ENCODE measurements at regions not wholly inside any gene's neighbourhood (a gene's known extent, or its start where the extent isn't known, plus 50 kb on each side); places are given as distances from the start of the nearest gene placed in this dataset.

GRCh38 chr5:135141303-135142268 is 107.6 kb upstream of the PITX1 start:
- peak overlapping the region; percentile 50 for H3K27ac ChIP-seq
- 87% methylated on average over 13 of the region's 13 CpGs for WGBS
- no peak overlapping the region for H3K4me3 ChIP-seq
- H3K9me3 ChIP-seq: no peaks in the 10 kb centered on the region
- H3K27me3 ChIP-seq: no peaks in the 10 kb centered on the region
- peak in 1 of 2 donors; percentile 47 for DNase-seq (ENCODE audit: low spot score in 2 of 2)
- H3K36me3 ChIP-seq: no peaks in the 10 kb centered on the region
- peaks cover 12% of the 10 kb centered on the region for H3K4me1 ChIP-seq
- TF ChIP-seq EP300 (IDR thresholded peaks at IDR 0.05): no peak
- no peak for TF ChIP-seq POLR2AphosphoS5 (IDR thresholded peaks at IDR 0.05)
- no peak for TF ChIP-seq POLR2A (IDR thresholded peaks at IDR 0.05)
- TF ChIP-seq, protein P1, sequence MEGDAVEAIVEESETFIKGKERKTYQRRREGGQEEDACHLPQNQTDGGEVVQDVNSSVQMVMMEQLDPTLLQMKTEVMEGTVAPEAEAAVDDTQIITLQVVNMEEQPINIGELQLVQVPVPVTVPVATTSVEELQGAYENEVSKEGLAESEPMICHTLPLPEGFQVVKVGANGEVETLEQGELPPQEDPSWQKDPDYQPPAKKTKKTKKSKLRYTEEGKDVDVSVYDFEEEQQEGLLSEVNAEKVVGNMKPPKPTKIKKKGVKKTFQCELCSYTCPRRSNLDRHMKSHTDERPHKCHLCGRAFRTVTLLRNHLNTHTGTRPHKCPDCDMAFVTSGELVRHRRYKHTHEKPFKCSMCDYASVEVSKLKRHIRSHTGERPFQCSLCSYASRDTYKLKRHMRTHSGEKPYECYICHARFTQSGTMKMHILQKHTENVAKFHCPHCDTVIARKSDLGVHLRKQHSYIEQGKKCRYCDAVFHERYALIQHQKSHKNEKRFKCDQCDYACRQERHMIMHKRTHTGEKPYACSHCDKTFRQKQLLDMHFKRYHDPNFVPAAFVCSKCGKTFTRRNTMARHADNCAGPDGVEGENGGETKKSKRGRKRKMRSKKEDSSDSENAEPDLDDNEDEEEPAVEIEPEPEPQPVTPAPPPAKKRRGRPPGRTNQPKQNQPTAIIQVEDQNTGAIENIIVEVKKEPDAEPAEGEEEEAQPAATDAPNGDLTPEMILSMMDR (IDR thresholded peaks at IDR 0.05): no peak

DNA sequence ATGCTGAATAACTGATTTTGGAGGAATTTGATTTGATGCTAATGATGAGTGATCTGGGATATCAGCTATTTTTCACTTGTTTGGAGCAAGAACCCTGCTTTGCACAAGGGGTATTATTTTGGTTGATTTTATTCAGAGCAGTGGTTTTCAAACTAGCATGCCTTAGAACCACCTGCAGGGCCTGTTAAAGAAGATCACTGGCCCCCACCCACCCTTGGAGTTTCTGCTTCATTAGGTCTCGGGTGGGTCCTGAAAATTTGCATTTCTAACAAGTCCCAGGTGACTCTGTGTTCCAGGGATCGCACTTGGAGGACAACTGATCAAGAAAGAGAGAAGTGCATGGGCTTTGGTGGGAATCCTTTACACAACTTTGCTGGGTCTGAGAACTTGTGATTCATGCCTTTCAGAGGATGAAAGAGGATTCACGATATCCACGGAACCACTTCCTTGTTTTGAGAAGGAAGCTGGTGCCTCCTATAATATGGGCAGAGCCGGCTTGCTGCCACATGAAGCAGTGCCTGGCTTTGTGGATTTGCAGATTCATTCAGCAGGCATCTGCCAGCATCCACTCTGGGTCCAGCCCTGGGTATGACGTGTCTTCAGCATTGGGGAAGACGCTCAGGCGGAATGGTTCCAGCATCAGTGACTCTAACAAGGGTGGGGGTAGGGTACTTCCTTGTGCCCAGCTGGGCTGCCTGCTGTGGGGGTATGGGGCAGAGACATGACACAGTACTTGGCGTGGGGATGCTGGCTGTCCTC is 106.6 kb upstream of the PITX1 start:
- peaks cover 21% of the 10 kb centered on the region for H3K4me1 ChIP-seq
- TF ChIP-seq POLR2A (IDR thresholded peaks at IDR 0.05): no peak
- TF ChIP-seq POLR2AphosphoS5 (IDR thresholded peaks at IDR 0.05): no peak
- TF ChIP-seq EP300 (IDR thresholded peaks at IDR 0.05): no peak
- TF ChIP-seq, protein P1 (IDR thresholded peaks at IDR 0.05): no peak
- H3K27ac ChIP-seq: peak overlapping the region; percentile 50
- H3K4me3 ChIP-seq: no peak overlapping the region
- DNase-seq (ENCODE audit: low spot score in 2 of 2): peak in 1 of 2 donors; percentile 79
- H3K27me3 ChIP-seq: no peaks in the 10 kb centered on the region
- no peaks in the 10 kb centered on the region for H3K9me3 ChIP-seq
- WGBS: 55% methylated on average over 8 of the region's 9 CpGs
- no peaks in the 10 kb centered on the region for H3K36me3 ChIP-seq

GRCh38 chr5:135139381-135140134 is 105.5 kb upstream of the PITX1 start:
- H3K4me3 ChIP-seq: no peak overlapping the region
- H3K9me3 ChIP-seq: no peaks in the 10 kb centered on the region
- WGBS: 70% methylated on average over 12 of the region's 12 CpGs
- no peaks in the 10 kb centered on the region for H3K36me3 ChIP-seq
- DNase-seq (ENCODE audit: low spot score in 2 of 2): peak in 1 of 2 donors; percentile 50
- peaks cover 30% of the 10 kb centered on the region for H3K4me1 ChIP-seq
- no peak overlapping the region for H3K27ac ChIP-seq
- TF ChIP-seq POLR2A (IDR thresholded peaks at IDR 0.05): no peak
- TF ChIP-seq POLR2AphosphoS5 (IDR thresholded peaks at IDR 0.05): no peak
- TF ChIP-seq, protein P1 (IDR thresholded peaks at IDR 0.05): no peak
- TF ChIP-seq EP300 (IDR thresholded peaks at IDR 0.05): no peak
- H3K27me3 ChIP-seq: no peaks in the 10 kb centered on the region

DNA sequence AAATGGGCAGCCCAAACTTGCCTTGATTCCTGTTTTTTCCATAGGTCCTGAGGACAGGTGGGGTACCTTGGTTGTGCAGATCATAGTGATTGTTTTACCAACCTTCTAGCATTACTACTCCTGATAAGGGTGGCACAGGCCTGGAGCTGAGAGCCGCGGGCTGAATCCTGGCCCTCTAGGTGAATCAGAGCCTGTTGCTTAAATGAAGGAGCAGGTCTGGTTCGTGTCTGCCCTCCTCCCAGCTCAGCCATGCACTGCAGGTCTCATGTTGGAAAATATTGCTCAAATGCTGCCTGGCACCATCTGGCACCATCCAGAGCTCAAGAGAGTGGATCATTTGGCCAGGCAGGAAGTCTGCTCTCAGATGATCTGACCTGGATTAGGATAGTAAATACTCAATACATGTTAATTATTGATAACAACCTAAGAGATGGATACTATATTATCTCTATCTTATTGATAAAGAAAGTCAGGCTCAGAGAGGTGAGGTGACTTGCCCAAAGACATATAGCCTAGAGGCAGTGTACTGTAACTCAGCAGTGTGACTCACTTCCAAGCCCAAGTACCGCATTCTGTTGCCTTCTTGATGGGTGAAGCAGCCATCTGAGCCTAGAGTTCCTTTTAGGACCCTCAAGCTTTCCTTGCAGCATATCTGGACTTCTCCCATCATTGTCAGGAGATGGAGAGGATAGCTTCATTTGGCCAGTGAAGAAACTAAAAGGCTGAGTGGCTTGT is 104.3 kb upstream of the PITX1 start:
- H3K27ac ChIP-seq: no peak overlapping the region
- peak in 1 of 2 donors; percentile 32 for DNase-seq (ENCODE audit: low spot score in 2 of 2)
- no peak for TF ChIP-seq EP300 (IDR thresholded peaks at IDR 0.05)
- no peaks in the 10 kb centered on the region for H3K9me3 ChIP-seq
- no peaks in the 10 kb centered on the region for H3K27me3 ChIP-seq
- no peaks in the 10 kb centered on the region for H3K36me3 ChIP-seq
- peaks cover 31% of the 10 kb centered on the region for H3K4me1 ChIP-seq
- 88% methylated on average over 4 of the region's 4 CpGs for WGBS
- H3K4me3 ChIP-seq: no peak overlapping the region
